ENCODE measurements at regions not wholly inside any gene's neighbourhood (a gene's known extent, or its start where the extent isn't known, plus 50 kb on each side); places are given as distances from the start of the nearest gene placed in this dataset.

GRCh38 chr11:116073854-116074837, 569.9 kb upstream of the CADM1 start:
- DNase-seq (ENCODE audit: low read depth), result no peak

- DNase-seq (ENCODE audit: low read depth), result no peak
These were observed 568.6 kb upstream of the CADM1 start for GRCh38 chr11:116072601-116073410.

GRCh38 chr11:116072133-116072532, 567.9 kb upstream of the CADM1 start:
- DNase-seq (ENCODE audit: low read depth), result no peak

- DNase-seq (ENCODE audit: low read depth), result no peak
These were observed 567.0 kb upstream of the CADM1 start for GRCh38 chr11:116071241-116071640.

DNA sequence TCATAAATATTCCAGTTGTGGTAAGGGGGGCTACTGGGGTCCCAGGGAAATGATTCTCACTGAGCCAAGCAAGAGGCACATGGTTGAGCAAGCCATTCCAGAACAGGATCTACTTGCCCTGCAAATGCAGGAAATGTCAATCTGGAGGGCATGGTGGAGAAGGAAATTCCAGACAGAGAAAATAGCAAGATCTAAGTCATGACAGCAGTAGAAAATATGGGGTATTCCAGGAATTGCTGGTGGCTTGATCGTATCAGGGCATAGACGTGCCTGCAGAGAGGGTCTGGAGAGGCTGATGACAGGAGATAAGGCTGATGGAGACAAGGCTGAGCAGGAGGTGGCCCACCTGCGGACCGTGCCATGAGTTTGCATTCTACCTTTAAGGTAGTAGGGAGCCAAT, 566.3 kb upstream of the CADM1 start:
- no peak for DNase-seq (ENCODE audit: low read depth)

GRCh38 chr11:116066777-116067176, 562.6 kb upstream of the CADM1 start:
- DNase-seq (ENCODE audit: low read depth), result no peak

GRCh38 chr11:116065986-116066385, 561.8 kb upstream of the CADM1 start:
- DNase-seq (ENCODE audit: low read depth), result no peak

- no peak for DNase-seq (ENCODE audit: low read depth)
These were observed 561.1 kb upstream of the CADM1 start for GRCh38 chr11:116065191-116065895.

- no peak for DNase-seq (ENCODE audit: low read depth)
These were observed 558.4 kb upstream of the CADM1 start for GRCh38 chr11:116062490-116063171.

- no peak for DNase-seq (ENCODE audit: low read depth)
These were observed 557.9 kb upstream of the CADM1 start for GRCh38 chr11:116062129-116062489.

- no peak for DNase-seq (ENCODE audit: low read depth)
These were observed 557.1 kb upstream of the CADM1 start for GRCh38 chr11:116061322-116061721.

GRCh38 chr11:116059919-116060318, 555.7 kb upstream of the CADM1 start:
- no peak for DNase-seq (ENCODE audit: low read depth)

- no peak for DNase-seq (ENCODE audit: low read depth)
These were observed 552.8 kb upstream of the CADM1 start for GRCh38 chr11:116057000-116057399.

- DNase-seq (ENCODE audit: low read depth), result no peak
These were observed 550.8 kb upstream of the CADM1 start for GRCh38 chr11:116055064-116055463.

GRCh38 chr11:116053548-116053919, 549.3 kb upstream of the CADM1 start:
- no peak for DNase-seq (ENCODE audit: low read depth)

DNA sequence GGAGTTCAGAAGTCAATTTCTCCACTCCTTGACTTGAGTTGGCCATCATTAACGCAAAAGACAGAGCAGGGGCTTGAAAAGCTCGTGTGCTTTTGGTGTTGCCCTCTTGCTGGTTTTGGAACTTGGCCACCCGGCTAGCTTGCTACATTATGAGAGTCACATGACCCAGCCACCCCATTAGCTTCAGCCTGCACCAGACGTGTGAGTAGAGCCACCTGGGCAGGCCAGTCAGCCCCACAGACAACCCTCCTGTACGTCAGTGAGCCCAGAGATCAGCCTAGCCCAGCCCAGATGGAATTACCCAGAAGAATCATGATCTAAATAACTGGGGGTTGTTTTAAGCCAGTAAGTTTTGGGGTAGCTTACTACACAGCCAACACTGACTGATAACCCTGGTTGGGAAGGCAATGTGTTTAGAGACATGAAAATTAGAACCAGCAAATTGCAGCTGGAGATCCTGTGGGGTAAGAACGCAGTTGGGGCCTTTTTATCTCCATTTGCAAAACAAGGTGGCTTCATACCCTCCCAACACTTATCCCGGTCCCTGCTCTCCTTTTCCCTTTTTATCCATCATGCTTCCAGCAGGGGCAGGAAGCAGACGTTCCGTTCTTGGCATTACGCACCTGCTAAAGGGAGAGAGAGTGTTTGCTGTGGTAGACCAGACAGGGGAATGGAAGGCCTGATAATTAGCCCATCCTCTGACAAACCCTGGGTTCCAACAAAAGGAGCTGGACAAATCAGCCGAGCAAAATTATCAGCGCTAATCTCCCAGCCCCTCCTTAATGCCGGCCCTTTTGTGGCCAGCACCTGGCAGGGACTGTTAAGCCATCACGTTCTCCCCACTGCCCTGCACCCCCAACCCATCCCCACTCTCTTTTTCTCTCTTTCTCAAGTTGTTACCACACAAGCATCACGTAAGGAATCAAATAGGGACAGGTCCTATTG, 548.7 kb upstream of the CADM1 start:
- DNase-seq (ENCODE audit: low read depth), result no peak

GRCh38 chr11:116051494-116051893, 547.3 kb upstream of the CADM1 start:
- DNase-seq (ENCODE audit: low read depth), result no peak

- no peak for DNase-seq (ENCODE audit: low read depth)
These were observed 545.2 kb upstream of the CADM1 start for GRCh38 chr11:116049383-116049782.

DNA sequence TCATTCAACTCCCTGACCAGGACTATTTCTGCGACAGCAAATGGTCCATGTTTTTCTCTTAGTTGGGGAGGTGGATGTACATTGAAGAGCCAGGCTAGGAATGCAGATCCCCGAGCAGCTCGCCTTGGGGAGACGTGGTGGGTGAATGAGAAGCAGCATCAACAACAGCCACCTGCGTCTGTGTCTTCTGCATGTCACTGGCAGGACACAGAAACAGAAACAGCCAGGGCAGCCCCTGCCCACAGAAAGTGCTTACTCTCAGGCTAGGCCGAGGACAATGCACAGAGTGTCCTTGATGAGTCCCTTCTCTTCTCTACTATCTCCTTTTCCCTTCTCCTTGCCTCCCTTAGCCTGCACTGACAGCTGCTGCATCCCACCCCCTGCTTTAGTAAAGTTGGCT, 541.9 kb upstream of the CADM1 start:
- DNase-seq (ENCODE audit: low read depth), result no peak

DNA sequence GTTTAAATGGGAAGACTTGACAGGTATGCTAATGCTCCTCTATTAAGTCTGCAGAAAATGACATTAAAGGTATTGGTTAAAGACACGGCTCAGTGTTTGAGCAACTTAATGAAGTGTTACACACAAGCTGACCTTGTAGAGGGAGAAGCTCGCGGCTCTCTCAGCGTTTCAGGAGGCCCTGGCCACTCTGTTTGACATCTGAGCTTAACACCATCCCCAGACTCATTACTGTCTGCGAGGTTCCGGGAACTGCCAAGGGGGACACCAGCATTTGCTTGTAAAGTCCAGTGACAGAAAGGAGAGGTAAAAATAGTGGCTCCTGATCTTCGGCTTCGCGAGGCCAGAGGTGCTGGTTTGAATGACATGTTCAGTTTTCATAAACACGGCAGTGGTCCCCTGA, 540.7 kb upstream of the CADM1 start:
- DNase-seq (ENCODE audit: low read depth), result no peak

DNA sequence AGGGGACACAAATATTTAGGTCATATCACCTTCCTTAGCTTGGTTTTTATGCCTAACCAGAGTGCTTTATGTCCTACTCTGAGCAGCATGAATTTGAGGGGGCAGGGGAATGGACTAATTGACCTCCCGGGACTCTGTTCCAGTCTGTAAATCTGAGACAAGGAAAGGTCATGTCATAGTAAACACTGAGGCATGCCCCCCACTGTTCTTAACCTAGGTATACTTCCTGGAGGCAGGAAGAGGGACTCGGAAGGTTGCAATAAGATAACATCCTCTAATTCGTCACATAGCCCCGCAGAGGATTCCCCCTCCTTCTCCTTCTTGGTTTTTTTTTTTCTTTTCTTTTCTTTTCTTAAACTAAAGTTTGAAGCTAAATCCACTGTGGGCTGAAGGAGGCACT, 540.3 kb upstream of the CADM1 start:
- no peak for DNase-seq (ENCODE audit: low read depth)
